AG20443 (cell line): ENCODE measurements at regions not wholly inside any gene's neighbourhood (a gene's known extent, or its start where the extent isn't known, plus 50 kb on each side); places are given as distances from the start of the nearest gene placed in this dataset.
"Not testable (repeated sequence)": the region's sequence is repeated elsewhere in the genome, so short reads cannot be mapped to it uniquely, and the experiment has no call there.

ENCODE experiments used
- DNase-seq: peaks from one replicate; pipeline ENCODE4 v3.0.0; 2012; ENCODE audit warnings: low spot score, mixed read lengths

GRCh38 chr2:20130821-20131645, 79.6 kb upstream of the LAPTM4A start:
- DNase-seq: peak; percentile 51

- DNase-seq: no peak
These were observed 78.7 kb upstream of the LAPTM4A start for GRCh38 chr2:20130160-20130560.

GRCh38 chr2:20129331-20130159, 78.1 kb upstream of the LAPTM4A start:
- DNase-seq: no peak

GRCh38 chr2:20128506-20129330, 77.3 kb upstream of the LAPTM4A start:
- DNase-seq: no peak

- DNase-seq: no peak
These were observed 75.0 kb upstream of the LAPTM4A start for GRCh38 chr2:20126469-20126868.

- DNase-seq: no peak
These were observed 74.6 kb upstream of the LAPTM4A start for GRCh38 chr2:20126040-20126439.

GRCh38 chr2:20125616-20126015, 74.2 kb upstream of the LAPTM4A start:
- DNase-seq: peak; percentile 40

GRCh38 chr2:20125164-20125563, 73.7 kb upstream of the LAPTM4A start:
- no peak for DNase-seq

GRCh38 chr2:20123871-20124594, 72.6 kb upstream of the LAPTM4A start:
- DNase-seq: no peak

- no peak for DNase-seq
These were observed 71.4 kb upstream of the LAPTM4A start for GRCh38 chr2:20122864-20123263.

- no peak for DNase-seq
These were observed 69.4 kb upstream of the LAPTM4A start for GRCh38 chr2:20120569-20121416.

GRCh38 chr2:20118051-20118450, 66.6 kb upstream of the LAPTM4A start:
- no peak for DNase-seq

GRCh38 chr2:20115902-20116301, 64.5 kb upstream of the LAPTM4A start:
- DNase-seq: no peak

- DNase-seq: no peak
These were observed 63.9 kb upstream of the LAPTM4A start for GRCh38 chr2:20115374-20115773.

- no peak for DNase-seq
These were observed 62.8 kb upstream of the LAPTM4A start for GRCh38 chr2:20113986-20114938.

- DNase-seq: no peak
These were observed 61.8 kb upstream of the LAPTM4A start for GRCh38 chr2:20113004-20113796.

- DNase-seq: not testable (repeated sequence)
These were observed 60.9 kb upstream of the LAPTM4A start for GRCh38 chr2:20112361-20112760.

GRCh38 chr2:20111311-20112131, 60.1 kb upstream of the LAPTM4A start:
- no peak for DNase-seq
